PC-9 (cell line): ENCODE measurements at regions not wholly inside any gene's neighbourhood (a gene's known extent, or its start where the extent isn't known, plus 50 kb on each side); places are given as distances from the start of the nearest gene placed in this dataset.

Experiments used
- CTCF ChIP-seq: fragments of 200-600 bp; sonication (generic); conservative IDR thresholded peaks from 2 replicates; pipeline ENCODE4 v1.6.1; 2017; ENCODE audit warnings: mixed run types, antibody characterized with exemption, mild to moderate bottlenecking, moderate library complexity
- EZH2 ChIP-seq: fragments of 200-600 bp; sonication (generic); IDR thresholded peaks from 2 replicates; pipeline ENCODE4 v1.8.0; 2017; ENCODE audit warnings: antibody characterized with exemption, low read depth

GRCh38 chr6:61622601-61623000 lies 663.4 kb downstream of the KHDRBS2 start:
- no peak for TF ChIP-seq EZH2
- no peak for TF ChIP-seq CTCF
